AG04450 (cell line): ENCODE measurements at regions not wholly inside any gene's neighbourhood (a gene's known extent, or its start where the extent isn't known, plus 50 kb on each side); places are given as distances from the start of the nearest gene placed in this dataset.

ENCODE experiments used
- CTCF ChIA-PET: fragments of 300-600, 350-600 bp; formaldehyde crosslinking; extraction: SDS; loops from one replicate; lab custom pipeline; 2022; ENCODE audit warnings: antibody characterized with exemption, inconsistent platforms; lab: Charles Lee
- POLR2A ChIA-PET: fragments of 350-600 bp; formaldehyde crosslinking; extraction: SDS; loops from one replicate; lab custom pipeline; 2021; ENCODE audit warnings: antibody characterized with exemption, inconsistent platforms; lab: Yijun Ruan, JAX
- DNase-seq: peaks from one replicate; pipeline ENCODE4 v3.0.0-alpha.2; 2011; ENCODE audit warnings: low read depth, low spot score
- H3K27ac ChIP-seq: one replicate; pipeline ENCODE4 v1.5.1; 2012; ENCODE audit warnings: low read depth, low read length, control low read depth
- H3K27me3 ChIP-seq: one replicate; pipeline ENCODE4 v1.6.0; 2012; ENCODE audit warnings: low read length; ENCODE audit not compliant: control insufficient read depth, insufficient read depth
- H3K4me3 ChIP-seq: 2 replicates; pipeline ENCODE4 v1.5.1; 2011; ENCODE audit warnings: mild to moderate bottlenecking, low read depth, low read length, control low read depth
- H3K9me3 ChIP-seq: 2 replicates; pipeline ENCODE4 v1.5.1; 2012; ENCODE audit warnings: low read length; ENCODE audit not compliant: control insufficient read depth, insufficient read depth
- CTCF ChIP-seq: IDR thresholded peaks from 2 replicates; pipeline ENCODE4 v1.5.1; 2011; ENCODE audit warnings: low read depth, low read length, control low read depth, inconsistent platforms

- TF ChIP-seq CTCF = no peak
- no peak overlapping the region for H3K27ac ChIP-seq
- no peaks in the 10 kb centered on the region for H3K27me3 ChIP-seq
- DNase-seq = no peak
- H3K9me3 ChIP-seq = peaks cover 29% of the 10 kb centered on the region
- H3K4me3 ChIP-seq = no peak overlapping the region
- POLR2A ChIA-PET = interaction anchor here (1.2 kb wide), 1 partner anchor 11 kb away, joined by 3 read pairs; no protein-coding TSS in a partner anchor
- CTCF ChIA-PET = no interaction called here
Observed at GRCh38 chr16:85180827-85181738, 68.8 kb upstream of the CIBAR2 start.

GRCh38 chr16:85181739-85182129, 69.5 kb upstream of the CIBAR2 start:
- peaks cover 29% of the 10 kb centered on the region for H3K9me3 ChIP-seq
- H3K27me3 ChIP-seq = no peaks in the 10 kb centered on the region
- no peak for TF ChIP-seq CTCF
- ChIA-PET POLR2A (no interaction called here), CTCF (no interaction called here)
- no peak overlapping the region for H3K4me3 ChIP-seq
- no peak overlapping the region for H3K27ac ChIP-seq
- no peak for DNase-seq

- no peak for TF ChIP-seq CTCF
- Histone ChIP-seq H3K9me3 (peaks cover 29% of the 10 kb centered on the region), H3K27ac (no peak overlapping the region), H3K4me3 (no peak overlapping the region), H3K27me3 (no peaks in the 10 kb centered on the region)
- ChIA-PET CTCF (no interaction called here), POLR2A (no interaction called here)
- DNase-seq = no peak
Observed at GRCh38 chr16:85182286-85182685, 70.0 kb upstream of the CIBAR2 start.

- H3K27ac ChIP-seq = no peak overlapping the region
- ChIA-PET POLR2A (no interaction called here), CTCF (no interaction called here)
- TF ChIP-seq CTCF = no peak
- H3K9me3 ChIP-seq = peaks cover 29% of the 10 kb centered on the region
- no peak overlapping the region for H3K4me3 ChIP-seq
- H3K27me3 ChIP-seq = no peaks in the 10 kb centered on the region
- no peak for DNase-seq
Observed at GRCh38 chr16:85182774-85183173, 70.5 kb upstream of the CIBAR2 start.

- Histone ChIP-seq H3K27me3 (no peaks in the 10 kb centered on the region), H3K9me3 (peaks cover 29% of the 10 kb centered on the region), H3K27ac (no peak overlapping the region), H3K4me3 (no peak overlapping the region)
- TF ChIP-seq CTCF = no peak
- CTCF ChIA-PET = no interaction called here
- no peak for DNase-seq
- POLR2A ChIA-PET = no interaction called here
Observed at GRCh38 chr16:85183564-85183963, 71.3 kb upstream of the CIBAR2 start.
